ENCODE measurements at regions not wholly inside any gene's neighbourhood (a gene's known extent, or its start where the extent isn't known, plus 50 kb on each side); places are given as distances from the start of the nearest gene placed in this dataset.

GRCh38 chr2:133755480-133756300 lies 187.4 kb upstream of the NCKAP5 start:
- no peak overlapping the region for H3K4me3 ChIP-seq (ENCODE audit: low read length)
- TF ChIP-seq ZNF274 (IDR thresholded peaks at IDR 0.05; ENCODE audit: low read depth, low read length), result no peak

- no peak overlapping the region for H3K4me3 ChIP-seq (ENCODE audit: low read length)
Observed at GRCh38 chr2:133756833-133757232, 188.6 kb upstream of the NCKAP5 start.

GRCh38 chr2:133760376-133760775 lies 192.1 kb upstream of the NCKAP5 start:
- no peak overlapping the region for H3K4me3 ChIP-seq (ENCODE audit: low read length)
- TF ChIP-seq ZNF274 (IDR thresholded peaks at IDR 0.05; ENCODE audit: low read depth, low read length), result no peak

More at GRCh38 chr2:133756833-133757232, 188.6 kb upstream of the NCKAP5 start:
- no peak for TF ChIP-seq ZNF274 (IDR thresholded peaks at IDR 0.05; ENCODE audit: low read depth, low read length)

- H3K4me3 ChIP-seq (ENCODE audit: low read length), result no peak overlapping the region
- no peak for TF ChIP-seq ZNF274 (IDR thresholded peaks at IDR 0.05; ENCODE audit: low read depth, low read length)
Observed at GRCh38 chr2:133765658-133766057, 197.4 kb upstream of the NCKAP5 start.

GRCh38 chr2:133766164-133766832 lies 198.0 kb upstream of the NCKAP5 start:
- no peak overlapping the region for H3K4me3 ChIP-seq (ENCODE audit: low read length)
- TF ChIP-seq ZNF274 (IDR thresholded peaks at IDR 0.05; ENCODE audit: low read depth, low read length), result no peak

GRCh38 chr2:133768256-133768655 lies 200.0 kb upstream of the NCKAP5 start:
- no peak overlapping the region for H3K4me3 ChIP-seq (ENCODE audit: low read length)
- TF ChIP-seq ZNF274 (IDR thresholded peaks at IDR 0.05; ENCODE audit: low read depth, low read length), result no peak

GRCh38 chr2:133768658-133769435 lies 200.6 kb upstream of the NCKAP5 start:
- no peak for TF ChIP-seq ZNF274 (IDR thresholded peaks at IDR 0.05; ENCODE audit: low read depth, low read length)
- no peak overlapping the region for H3K4me3 ChIP-seq (ENCODE audit: low read length)

GRCh38 chr2:133773854-133774653 lies 205.8 kb upstream of the NCKAP5 start:
- TF ChIP-seq ZNF274 (IDR thresholded peaks at IDR 0.05; ENCODE audit: low read depth, low read length), result no peak
- no peak overlapping the region for H3K4me3 ChIP-seq (ENCODE audit: low read length)

- H3K4me3 ChIP-seq (ENCODE audit: low read length), result no peak overlapping the region
- TF ChIP-seq ZNF274 (IDR thresholded peaks at IDR 0.05; ENCODE audit: low read depth, low read length), result no peak
Observed at GRCh38 chr2:133774654-133775015, 206.4 kb upstream of the NCKAP5 start.

- no peak overlapping the region for H3K4me3 ChIP-seq (ENCODE audit: low read length)
- no peak for TF ChIP-seq ZNF274 (IDR thresholded peaks at IDR 0.05; ENCODE audit: low read depth, low read length)
Observed at GRCh38 chr2:133776936-133777573, 208.8 kb upstream of the NCKAP5 start.

- no peak for TF ChIP-seq ZNF274 (IDR thresholded peaks at IDR 0.05; ENCODE audit: low read depth, low read length)
- H3K4me3 ChIP-seq (ENCODE audit: low read length), result no peak overlapping the region
Observed at GRCh38 chr2:133777574-133777960, 209.3 kb upstream of the NCKAP5 start.

- no peak overlapping the region for H3K4me3 ChIP-seq (ENCODE audit: low read length)
- no peak for TF ChIP-seq ZNF274 (IDR thresholded peaks at IDR 0.05; ENCODE audit: low read depth, low read length)
Observed at GRCh38 chr2:133780099-133780996, 212.1 kb upstream of the NCKAP5 start.

All from GM08714 (cell line).